WTC11 (cell line): ENCODE measurements at regions not wholly inside any gene's neighbourhood (a gene's known extent, or its start where the extent isn't known, plus 50 kb on each side); places are given as distances from the start of the nearest gene placed in this dataset.
A peak's percentile ranks its signal among the peaks of the same experiment; 100 is the strongest.

Experiments used
- ATAC-seq: fragments of 200-7000 bp; cut with Tn5 transposase; 2 replicates; pipeline ENCODE4 v1.10.0; 2021; ENCODE audit warnings: mild to moderate bottlenecking, moderate library complexity
- CTCF ChIA-PET: fragments of 300-600 bp; sonication (Branson Sonifier 250); formaldehyde crosslinking; loops from one replicate; lab custom pipeline; 2021; ENCODE audit warnings: antibody characterized with exemption; lab: Charles Lee
- POLR2A ChIA-PET: fragments of 350-600 bp; sonication (Branson Sonifier 250); formaldehyde crosslinking; loops from one replicate; lab custom pipeline; 2021; ENCODE audit warnings: antibody characterized with exemption; lab: Charles Lee
- DNase-seq: peaks from one replicate; pipeline ENCODE4 v3.0.0; 2021; ENCODE audit warnings: low spot score
- H3K27ac Mint-ChIP-seq: 2 replicates; pipeline ENCODE4 v1.8.0; 2021; ENCODE audit warnings: mixed read lengths
- H3K27me3 Mint-ChIP-seq: 2 replicates; pipeline ENCODE4 v1.8.0; 2021; ENCODE audit warnings: low read depth, mild to moderate bottlenecking, moderate library complexity, mixed read lengths
- H3K36me3 Mint-ChIP-seq: 2 replicates; pipeline ENCODE4 v1.8.0; 2021; ENCODE audit warnings: mixed read lengths
- H3K4me1 Mint-ChIP-seq: 2 replicates; pipeline ENCODE4 v1.8.0; 2022; ENCODE audit warnings: mixed read lengths
- H3K4me3 Mint-ChIP-seq: 2 replicates; pipeline ENCODE4 v1.8.0; 2021; ENCODE audit warnings: mild to moderate bottlenecking, moderate library complexity, mixed read lengths
- H3K9me3 Mint-ChIP-seq: 2 replicates; pipeline ENCODE4 v1.8.0; 2021; ENCODE audit warnings: mixed read lengths
- ATF3 ChIP-seq: sonication (generic); formaldehyde crosslinking; conservative IDR thresholded peaks from 2 replicates; pipeline ENCODE4 v1.8.1; 2022; ENCODE audit warnings: mild to moderate bottlenecking, missing genetic modification reagents
- ATF6 ChIP-seq: sonication (generic); formaldehyde crosslinking; IDR thresholded peaks from 2 replicates; pipeline ENCODE4 v1.8.1; 2023; ENCODE audit warnings: mild to moderate bottlenecking, missing genetic modification reagents
- CTCF ChIP-seq: fragments of 200-600 bp; IDR thresholded peaks from 2 replicates; pipeline ENCODE4 v1.8.0; 2022; ENCODE audit warnings: antibody characterized with exemption
- E2F1 ChIP-seq: sonication (generic); formaldehyde crosslinking; IDR thresholded peaks from 2 replicates; pipeline ENCODE4 v1.8.0; 2022; ENCODE audit warnings: mild to moderate bottlenecking, missing genetic modification reagents
- E2F5 ChIP-seq: sonication (generic); formaldehyde crosslinking; IDR thresholded peaks from 2 replicates; pipeline ENCODE4 v1.8.1; 2022; ENCODE audit warnings: mild to moderate bottlenecking, moderate library complexity, missing genetic modification reagents
- EMX1 ChIP-seq: fragments of 250-450 bp; sonication (Bioruptor Pico); IDR thresholded peaks from 2 replicates; pipeline ENCODE4 v1.8.0; 2021; ENCODE audit warnings: mild to moderate bottlenecking
- ERG ChIP-seq: fragments of 250-450 bp; sonication (Bioruptor Pico); IDR thresholded peaks from 2 replicates; pipeline ENCODE4 v1.8.0; 2021; ENCODE audit warnings: mild to moderate bottlenecking
- ESRRA ChIP-seq: sonication (generic); formaldehyde crosslinking; IDR thresholded peaks from 2 replicates; pipeline ENCODE4 v1.8.1; 2022; ENCODE audit warnings: mild to moderate bottlenecking, missing genetic modification reagents, borderline replicate concordance
- FOXJ3 ChIP-seq: sonication (generic); formaldehyde crosslinking; IDR thresholded peaks from 2 replicates; pipeline ENCODE4 v1.9.0; 2021; ENCODE audit warnings: missing genetic modification reagents, mild to moderate bottlenecking, borderline replicate concordance
- HMGA2 ChIP-seq: fragments of 250-450 bp; sonication (Bioruptor Pico); IDR thresholded peaks from 2 replicates; pipeline ENCODE4 v1.4.0; 2021; ENCODE audit warnings: mild to moderate bottlenecking, moderate library complexity
- IRF2 ChIP-seq: sonication (generic); formaldehyde crosslinking; IDR thresholded peaks from 2 replicates; pipeline ENCODE4 v1.8.0; 2022; ENCODE audit warnings: low read depth, missing genetic modification reagents, borderline replicate concordance
- MAX ChIP-seq: sonication (generic); formaldehyde crosslinking; IDR thresholded peaks from 2 replicates; pipeline ENCODE4 v1.8.0; 2022; ENCODE audit warnings: mild to moderate bottlenecking, missing genetic modification reagents
- MYBL2 ChIP-seq: sonication (generic); formaldehyde crosslinking; IDR thresholded peaks from 2 replicates; pipeline ENCODE4 v1.8.1; 2023; ENCODE audit warnings: mild to moderate bottlenecking, moderate library complexity, missing genetic modification reagents
- NFYB ChIP-seq: sonication (generic); formaldehyde crosslinking; conservative IDR thresholded peaks from 2 replicates; pipeline ENCODE4 v1.8.0; 2022; ENCODE audit warnings: low read depth, missing genetic modification reagents
- OVOL2 ChIP-seq: fragments of 250-450 bp; sonication (Bioruptor Pico); IDR thresholded peaks from 2 replicates; pipeline ENCODE4 v1.9.0; 2021; ENCODE audit warnings: mild to moderate bottlenecking, borderline replicate concordance
- RELA ChIP-seq: sonication (generic); formaldehyde crosslinking; IDR thresholded peaks from 2 replicates; pipeline ENCODE4 v1.8.1; 2022; ENCODE audit warnings: missing genetic modification reagents, mild to moderate bottlenecking, borderline replicate concordance
- SOX15 ChIP-seq: fragments of 250-450 bp; sonication (Bioruptor Pico); IDR thresholded peaks from 2 replicates; pipeline ENCODE4 v1.9.0; 2021; ENCODE audit warnings: mild to moderate bottlenecking
- ZNF121 ChIP-seq: sonication (generic); formaldehyde crosslinking; IDR thresholded peaks from 2 replicates; pipeline ENCODE4 v1.8.0; 2023; ENCODE audit warnings: missing genetic modification reagents
- ZNF317 ChIP-seq: sonication (generic); formaldehyde crosslinking; IDR thresholded peaks from 2 replicates; pipeline ENCODE4 v1.8.1; 2023; ENCODE audit warnings: low read depth, mild to moderate bottlenecking, moderate library complexity, missing genetic modification reagents, borderline replicate concordance
- ZNF416 ChIP-seq: fragments of 250-450 bp; sonication (Bioruptor Pico); IDR thresholded peaks from 2 replicates; pipeline ENCODE4 v1.9.0; 2021; ENCODE audit warnings: mild to moderate bottlenecking, inconsistent platforms
- ZNF423 ChIP-seq: fragments of 250-450 bp; sonication (Bioruptor Pico); IDR thresholded peaks from 2 replicates; pipeline ENCODE4 v2.1.2; 2022; ENCODE audit warnings: mild to moderate bottlenecking, moderate library complexity
- ZSCAN18 ChIP-seq: fragments of 250-450 bp; sonication (Bioruptor Pico); IDR thresholded peaks from 2 replicates; pipeline ENCODE4 v2.1.2; 2022; ENCODE audit warnings: mild to moderate bottlenecking, moderate library complexity

- ChIA-PET POLR2A (no interaction called here), CTCF (interaction anchor here (1.0 kb wide), 1 partner anchor 106 kb away, joined by 3 read pairs; no protein-coding TSS in a partner anchor)
- H3K4me1 Mint-ChIP-seq, result peaks cover 23% of the 10 kb centered on the region
- TF ChIP-seq RELA (CRISPR knock-in tag), result no peak
- TF ChIP-seq EMX1 (CRISPR knock-in tag), result no peak
- no peak for TF ChIP-seq ESRRA (CRISPR knock-in tag)
- no peak for TF ChIP-seq IRF2 (CRISPR knock-in tag)
- TF ChIP-seq HMGA2, result no peak
- TF ChIP-seq E2F1 (CRISPR knock-in tag), result no peak
- TF ChIP-seq E2F5, result no peak
- TF ChIP-seq ZNF423 (CRISPR knock-in tag), result no peak
- no peak for TF ChIP-seq SOX15 (CRISPR knock-in tag)
- TF ChIP-seq MAX (CRISPR knock-in tag), result no peak
- no peak for TF ChIP-seq ZNF121
- no peak for TF ChIP-seq ZNF317 (CRISPR knock-in tag)
- TF ChIP-seq ATF6, result no peak
- TF ChIP-seq FOXJ3 (CRISPR knock-in tag), result no peak
- no peak for TF ChIP-seq OVOL2
- H3K9me3 Mint-ChIP-seq, result peaks cover 21% of the 10 kb centered on the region
- no peak overlapping the region for H3K27ac Mint-ChIP-seq
- no peak overlapping the region for H3K4me3 Mint-ChIP-seq
- ATAC-seq, result no peak
- 0 out of 2 replicates have a peak, but pooled peaks cover 5% of the 10 kb centered on the region for H3K36me3 Mint-ChIP-seq
- DNase-seq, result no peak
- no peaks in the 10 kb centered on the region for H3K27me3 Mint-ChIP-seq
Observed at GRCh38 chr3:25139267-25139666, 288.8 kb upstream of the RARB start.

- ChIA-PET POLR2A (no interaction called here), CTCF (interaction anchor here (1.0 kb wide), 1 partner anchor 109 kb away, joined by 3 read pairs; no protein-coding TSS in a partner anchor)
- DNase-seq, result no peak
- Mint-ChIP-seq H3K4me1 (peaks cover 16% of the 10 kb centered on the region), H3K36me3 (0 out of 2 replicates have a peak, but pooled peaks cover 5% of the 10 kb centered on the region), H3K27ac (no peak overlapping the region), H3K9me3 (peaks cover 19% of the 10 kb centered on the region), H3K27me3 (no peaks in the 10 kb centered on the region), H3K4me3 (no peak overlapping the region)
- peak; percentile 50 for ATAC-seq
- TF ChIP-seq MAX (CRISPR knock-in tag), result no peak
- TF ChIP-seq ZNF416 (CRISPR knock-in tag), result no peak
- TF ChIP-seq OVOL2, result no peak
- no peak for TF ChIP-seq ATF3 (CRISPR knock-in tag)
- TF ChIP-seq NFYB (CRISPR knock-in tag), result no peak
- TF ChIP-seq ERG (CRISPR knock-in tag), result no peak
- TF ChIP-seq ZSCAN18 (CRISPR knock-in tag), result no peak
- TF ChIP-seq CTCF, result no peak
- no peak for TF ChIP-seq HMGA2
- no peak for TF ChIP-seq ATF6
- no peak for TF ChIP-seq MYBL2 (CRISPR knock-in tag)
Observed at GRCh38 chr3:25142609-25143355, 285.3 kb upstream of the RARB start.
